NCI-H1092 (cell line): ENCODE measurements at regions not wholly inside any gene's neighbourhood (a gene's known extent, or its start where the extent isn't known, plus 50 kb on each side); places are given as distances from the start of the nearest gene placed in this dataset.

Source experiments
- DNase-seq: peaks from one replicate; lab custom pipeline; 2025; lab: John Stamatoyannopoulos, UW

DNA sequence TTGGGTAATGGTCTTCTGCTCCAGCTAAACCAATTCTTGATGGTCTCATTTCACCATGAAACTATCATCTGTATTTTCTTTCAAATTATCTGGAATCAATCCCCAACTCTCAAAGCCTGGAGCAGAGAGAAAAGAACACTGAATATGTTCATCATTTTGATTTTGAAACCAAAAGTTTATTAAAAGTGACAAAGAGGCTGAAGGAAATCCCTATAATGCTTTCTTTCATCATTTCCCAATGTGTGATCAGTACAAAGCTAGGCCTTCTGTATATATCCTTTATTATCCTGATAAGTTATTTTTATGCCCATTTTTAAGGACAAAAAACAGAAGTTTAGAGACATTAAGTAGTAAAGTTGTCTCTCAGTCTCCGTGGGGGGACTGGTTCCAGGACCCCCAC lies 50.1 kb upstream of the MBNL1 start:
- no peak for DNase-seq
